Caco-2 (cell line): ENCODE measurements at regions not wholly inside any gene's neighbourhood (a gene's known extent, or its start where the extent isn't known, plus 50 kb on each side); places are given as distances from the start of the nearest gene placed in this dataset.
A peak's percentile ranks its signal among the peaks of the same experiment; 100 is the strongest.

Experiments used
- BruUV-seq: library from RNA; stranded (reverse); fragments of 400-500 nt; replicated peaks from 2 replicates; lab custom pipeline; 2021; lab: Mats Ljungman, UMichigan
- CTCF ChIA-PET: fragments of 300-600 bp; sonication (Branson Sonifier 250); formaldehyde crosslinking; loops from one replicate; lab custom pipeline; 2022; ENCODE audit warnings: antibody characterized with exemption; lab: Charles Lee
- POLR2A ChIA-PET: fragments of 300-600 bp; sonication (Branson Sonifier 250); formaldehyde crosslinking; loops from one replicate; lab custom pipeline; 2022; ENCODE audit warnings: antibody characterized with exemption; lab: Charles Lee
- DNase-seq, 2 experiments: peaks; one replicate each; pipeline versions ENCODE4 v3.0.0 to v3.0.0-alpha.2; 2020 to 2022
- H3K27me3 ChIP-seq: replicated peaks from 2 replicates; pipeline ENCODE4 v1.6.0; 2011; ENCODE audit warnings: low read length; ENCODE audit not compliant: control insufficient read depth, insufficient read depth
- H3K36me3 ChIP-seq: 2 replicates; pipeline ENCODE4 v1.5.1; 2011; ENCODE audit warnings: low read length; ENCODE audit not compliant: control insufficient read depth, insufficient read depth
- H3K4me1 ChIP-seq: fragments of 250-450 bp; sonication (Bioruptor Pico); 2 replicates; pipeline ENCODE4 v1.5.1; 2020; ENCODE audit warnings: mild to moderate bottlenecking
- H3K4me3 ChIP-seq: 2 replicates; pipeline ENCODE4 v1.5.1; 2011; ENCODE audit warnings: low read depth, mild to moderate bottlenecking, control low read depth, low read length
- H3K9me3 ChIP-seq: fragments of 250-450 bp; sonication (Bioruptor Pico); 2 replicates; pipeline ENCODE4 v1.5.1; 2020; ENCODE audit warnings: mild to moderate bottlenecking, moderate library complexity
- H3K27ac Mint-ChIP-seq: one replicate; pipeline ENCODE4 v1.8.0; 2022; ENCODE audit warnings: mixed read lengths; ENCODE audit not compliant: unreplicated experiment
- H3K27me3 Mint-ChIP-seq: one replicate; pipeline ENCODE4 v1.8.0; 2022; ENCODE audit warnings: mixed read lengths; ENCODE audit not compliant: insufficient read depth, unreplicated experiment
- H3K36me3 Mint-ChIP-seq: one replicate; pipeline ENCODE4 v1.8.0; 2022; ENCODE audit warnings: mild to moderate bottlenecking, mixed read lengths; ENCODE audit not compliant: insufficient read depth, unreplicated experiment
- H3K4me1 Mint-ChIP-seq: one replicate; pipeline ENCODE4 v1.8.0; 2022; ENCODE audit warnings: low read depth, mixed read lengths; ENCODE audit not compliant: unreplicated experiment
- H3K4me3 Mint-ChIP-seq: one replicate; pipeline ENCODE4 v1.8.0; 2022; ENCODE audit warnings: mild to moderate bottlenecking, moderate library complexity, mixed read lengths; ENCODE audit not compliant: unreplicated experiment
- H3K9me3 Mint-ChIP-seq: one replicate; pipeline ENCODE4 v1.8.0; 2022; ENCODE audit warnings: mixed read lengths; ENCODE audit not compliant: unreplicated experiment
- intact Hi-C: fragments of 100-400 bp; cut with micrococcal nuclease; formaldehyde crosslinking; loops from one replicate; pipeline ENCODE4 v1.10.0; 2022; ENCODE audit not compliant: unreplicated experiment
- TF ChIP-seq, protein P1 (sequence below), 2 experiments: fragments of 200-600 bp in 1 of 2; IDR thresholded peaks; 1 replicate in 1 of 2; 2 replicates in 1 of 2; pipeline versions ENCODE4 v1.5.1 to v1.8.0; 2011 to 2022; ENCODE audit warnings: antibody characterized with exemption in 1 of 2, control low read depth in 1 of 2, inconsistent platforms in 1 of 2, low read depth in 1 of 2, low read length in 1 of 2, mild to moderate bottlenecking in 1 of 2, moderate library complexity in 1 of 2; ENCODE audit not compliant: insufficient read depth in 1 of 2, severe bottlenecking in 1 of 2, unreplicated experiment in 1 of 2

- H3K4me1 ChIP-seq, result peaks cover 19% of the 10 kb centered on the region
- Mint-ChIP-seq H3K9me3 (no peaks in the 10 kb centered on the region), H3K27me3 (no peaks in the 10 kb centered on the region), H3K36me3 (peaks cover 9% of the 10 kb centered on the region), H3K4me1 (peaks cover 7% of the 10 kb centered on the region), H3K27ac (peak overlapping the region; percentile 81), H3K4me3 (peak overlapping the region; percentile 75)
- intact Hi-C loops, result loop anchor here (5.0 kb wide), 2 partner anchors 60 to 150 kb away; no protein-coding TSS in a partner anchor
- TF ChIP-seq, protein P1, sequence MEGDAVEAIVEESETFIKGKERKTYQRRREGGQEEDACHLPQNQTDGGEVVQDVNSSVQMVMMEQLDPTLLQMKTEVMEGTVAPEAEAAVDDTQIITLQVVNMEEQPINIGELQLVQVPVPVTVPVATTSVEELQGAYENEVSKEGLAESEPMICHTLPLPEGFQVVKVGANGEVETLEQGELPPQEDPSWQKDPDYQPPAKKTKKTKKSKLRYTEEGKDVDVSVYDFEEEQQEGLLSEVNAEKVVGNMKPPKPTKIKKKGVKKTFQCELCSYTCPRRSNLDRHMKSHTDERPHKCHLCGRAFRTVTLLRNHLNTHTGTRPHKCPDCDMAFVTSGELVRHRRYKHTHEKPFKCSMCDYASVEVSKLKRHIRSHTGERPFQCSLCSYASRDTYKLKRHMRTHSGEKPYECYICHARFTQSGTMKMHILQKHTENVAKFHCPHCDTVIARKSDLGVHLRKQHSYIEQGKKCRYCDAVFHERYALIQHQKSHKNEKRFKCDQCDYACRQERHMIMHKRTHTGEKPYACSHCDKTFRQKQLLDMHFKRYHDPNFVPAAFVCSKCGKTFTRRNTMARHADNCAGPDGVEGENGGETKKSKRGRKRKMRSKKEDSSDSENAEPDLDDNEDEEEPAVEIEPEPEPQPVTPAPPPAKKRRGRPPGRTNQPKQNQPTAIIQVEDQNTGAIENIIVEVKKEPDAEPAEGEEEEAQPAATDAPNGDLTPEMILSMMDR (IDR thresholded peaks at IDR 0.05; ENCODE audit: insufficient read depth in 1 of 2, low read depth in 1 of 2, low read length in 1 of 2, severe bottlenecking in 1 of 2, unreplicated experiment in 1 of 2), result no peak
- no peaks in the 10 kb centered on the region for H3K9me3 ChIP-seq
- no TSS peak for BruUV-seq
- POLR2A ChIA-PET, result no interaction called here
- no peaks in the 10 kb centered on the region for H3K36me3 ChIP-seq
- peak; percentile 44 to 72 for DNase-seq
- CTCF ChIA-PET, result no interaction called here
- H3K27me3 ChIP-seq, result no peaks in the 10 kb centered on the region
- H3K4me3 ChIP-seq, result no peak overlapping the region
These were observed 172.2 kb downstream of the KCNRG start for GRCh38 chr13:50187352-50188029.

- BruUV-seq, result no TSS peak
- intact Hi-C loops, result loop anchor here (5.0 kb wide), 2 partner anchors 59 to 149 kb away; no protein-coding TSS in a partner anchor
- no peaks in the 10 kb centered on the region for H3K36me3 ChIP-seq
- peaks cover 9% of the 10 kb centered on the region for H3K36me3 Mint-ChIP-seq
- peaks cover 7% of the 10 kb centered on the region for H3K4me1 Mint-ChIP-seq
- ChIA-PET CTCF (interaction anchor here (0.6 kb wide), 1 partner anchor 11 kb away, joined by 3 read pairs; no protein-coding TSS in a partner anchor), POLR2A (no interaction called here)
- H3K27ac Mint-ChIP-seq, result no peak overlapping the region
- no peak overlapping the region for H3K4me3 Mint-ChIP-seq
- no peak overlapping the region for H3K4me3 ChIP-seq
- H3K27me3 ChIP-seq, result no peaks in the 10 kb centered on the region
- H3K9me3 Mint-ChIP-seq, result no peaks in the 10 kb centered on the region
- no peaks in the 10 kb centered on the region for H3K9me3 ChIP-seq
- H3K27me3 Mint-ChIP-seq, result no peaks in the 10 kb centered on the region
- TF ChIP-seq, protein P1 (IDR thresholded peaks at IDR 0.05; ENCODE audit: insufficient read depth in 1 of 2, low read depth in 1 of 2, low read length in 1 of 2, severe bottlenecking in 1 of 2, unreplicated experiment in 1 of 2), result no peak
- no peak for DNase-seq
- H3K4me1 ChIP-seq, result peaks cover 19% of the 10 kb centered on the region
These were observed 173.5 kb downstream of the KCNRG start for GRCh38 chr13:50188696-50189095.

- H3K27me3 ChIP-seq, result no peaks in the 10 kb centered on the region
- no peaks in the 10 kb centered on the region for H3K9me3 Mint-ChIP-seq
- peaks cover 19% of the 10 kb centered on the region for H3K4me1 ChIP-seq
- no TSS peak for BruUV-seq
- H3K9me3 ChIP-seq, result no peaks in the 10 kb centered on the region
- intact Hi-C loops, result loop anchor here (5.0 kb wide), 2 partner anchors 58 to 148 kb away; no protein-coding TSS in a partner anchor
- peaks cover 7% of the 10 kb centered on the region for H3K4me1 Mint-ChIP-seq
- TF ChIP-seq, protein P1 (IDR thresholded peaks at IDR 0.05; ENCODE audit: insufficient read depth in 1 of 2, low read depth in 1 of 2, low read length in 1 of 2, severe bottlenecking in 1 of 2, unreplicated experiment in 1 of 2), result no peak
- peaks cover 15% of the 10 kb centered on the region for H3K36me3 Mint-ChIP-seq
- H3K4me3 Mint-ChIP-seq, result no peak overlapping the region
- ChIA-PET CTCF (interaction anchor here (0.6 kb wide), 1 partner anchor 10 kb away, joined by 3 read pairs; no protein-coding TSS in a partner anchor), POLR2A (no interaction called here)
- H3K36me3 ChIP-seq, result no peaks in the 10 kb centered on the region
- no peak overlapping the region for H3K27ac Mint-ChIP-seq
- no peak for DNase-seq
- H3K4me3 ChIP-seq, result no peak overlapping the region
- H3K27me3 Mint-ChIP-seq, result no peaks in the 10 kb centered on the region
These were observed 174.2 kb downstream of the KCNRG start for GRCh38 chr13:50189450-50189849.
